Inferior parietal cortex (tissue), 1 donor: ENCODE measurements at regions not wholly inside any gene's neighbourhood (a gene's known extent, or its start where the extent isn't known, plus 50 kb on each side); places are given as distances from the start of the nearest gene placed in this dataset.

Experiments
- DNase-seq: peaks from one replicate; pipeline ENCODE4 v3.0.0-alpha.2; 2016; ENCODE audit errors: extremely low spot score

DNA sequence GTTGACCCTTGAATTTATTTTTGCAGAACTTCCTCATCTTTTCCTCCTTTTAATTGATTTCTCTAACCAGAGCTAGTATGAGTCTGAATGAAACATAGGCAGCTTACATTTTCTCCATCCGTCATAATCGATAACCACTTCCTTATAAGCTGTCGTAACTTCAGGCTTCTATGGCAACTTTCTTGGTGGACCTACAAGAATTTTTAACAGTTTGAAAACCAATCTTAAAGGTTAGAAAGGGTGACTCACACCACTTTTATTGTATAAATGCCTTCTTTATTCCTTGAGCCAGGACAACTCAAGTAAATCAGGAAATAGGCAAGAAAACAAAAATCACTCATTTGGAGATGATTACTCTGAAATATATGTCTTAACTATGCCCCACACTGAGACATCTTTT is 105.7 kb upstream of the KL start:
- DNase-seq = no peak

DNA sequence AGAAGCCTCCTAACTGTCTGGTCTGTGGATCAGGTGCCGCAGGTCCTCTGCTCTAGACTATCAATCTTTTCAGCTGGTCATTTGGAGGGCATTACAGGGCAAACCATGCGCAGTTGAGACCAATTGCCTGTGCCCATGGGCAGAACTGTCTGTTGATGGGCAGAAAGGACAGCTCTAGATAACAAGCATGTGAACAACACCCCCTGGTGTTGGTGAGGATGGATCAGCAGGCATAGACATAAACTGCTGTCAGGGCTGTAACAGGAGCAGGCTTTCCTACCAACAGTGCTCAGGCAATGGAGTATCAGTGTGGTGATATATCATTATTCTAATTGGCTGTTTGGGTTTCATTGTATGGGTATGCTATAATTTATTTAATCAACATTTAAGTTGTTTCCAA is 104.7 kb upstream of the KL start:
- peak; percentile 12 for DNase-seq

DNA sequence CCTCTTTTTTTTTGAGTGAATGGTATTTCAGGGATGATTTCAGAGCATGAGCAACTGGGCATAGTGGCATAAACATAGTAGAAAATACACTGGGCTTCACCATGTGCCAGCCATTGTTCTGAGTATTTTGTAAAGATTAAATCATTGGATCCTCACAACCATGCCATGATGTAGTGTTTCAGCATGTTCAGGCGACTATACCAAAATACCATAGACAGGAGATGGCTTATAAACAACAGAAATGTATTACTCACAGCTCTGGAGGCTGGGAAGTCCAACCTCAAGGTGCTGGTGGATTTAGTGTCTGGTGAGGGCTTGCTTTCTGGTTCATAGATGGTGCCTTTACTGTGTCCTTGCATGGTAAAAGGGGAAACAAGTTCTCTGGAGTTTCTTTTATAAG is 101.5 kb upstream of the KL start:
- DNase-seq = no peak

DNA sequence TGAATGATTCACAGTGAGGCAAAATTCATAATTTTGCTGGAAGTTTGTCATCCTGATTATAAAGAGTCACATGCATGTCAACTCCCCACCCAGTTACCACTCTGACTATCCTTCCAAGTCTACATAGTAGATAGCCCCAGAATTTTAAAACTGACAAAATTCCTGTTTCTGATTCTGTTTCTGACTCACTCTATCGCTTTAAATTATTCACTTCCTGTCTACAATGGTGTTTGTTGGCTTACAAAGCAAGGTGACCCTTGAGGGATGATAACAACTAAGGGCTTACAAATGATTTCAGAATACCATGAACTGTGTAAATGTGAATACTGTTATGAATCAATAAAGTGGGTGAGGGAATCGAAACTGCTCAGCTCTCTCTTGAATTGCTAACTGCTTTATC is 98.7 kb upstream of the KL start:
- no peak for DNase-seq

DNA sequence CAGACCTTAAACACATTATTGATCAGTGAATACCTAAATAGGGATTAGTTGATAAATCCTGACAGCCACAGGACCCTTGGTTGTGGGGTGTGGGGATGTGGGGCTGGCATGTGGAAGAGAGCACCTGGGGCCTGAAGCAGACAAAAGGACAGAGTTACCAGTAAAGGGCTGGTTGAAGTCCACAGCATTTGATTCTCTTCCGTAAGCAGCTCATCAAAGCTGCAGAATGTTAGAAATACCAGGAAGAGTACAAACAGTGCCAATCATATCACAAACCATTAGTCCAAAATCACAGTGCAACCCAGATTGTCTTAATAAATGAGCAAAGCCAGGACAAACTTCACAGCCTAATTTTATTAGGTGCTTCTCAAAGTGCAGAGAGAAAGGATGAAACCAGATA is 92.5 kb upstream of the KL start:
- DNase-seq = no peak

DNA sequence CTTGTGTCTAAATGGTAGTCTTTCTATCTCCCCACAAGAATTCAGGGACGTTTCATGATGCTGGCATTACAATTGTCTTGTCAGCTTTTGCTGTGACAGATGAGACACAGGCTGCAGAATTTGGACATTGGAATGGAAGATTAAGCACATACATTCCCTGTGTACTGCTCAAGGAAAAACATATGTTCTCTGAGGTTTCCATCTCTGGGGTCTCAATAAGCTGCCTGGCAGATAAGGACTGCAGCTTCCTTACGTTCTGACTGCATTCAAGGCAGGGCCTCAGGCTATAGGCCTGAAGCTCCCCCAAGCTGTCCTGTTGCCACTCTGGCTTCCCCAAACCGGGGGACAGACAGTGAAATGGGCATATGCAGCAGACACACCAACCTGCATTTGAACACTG is 91.3 kb upstream of the KL start:
- DNase-seq = no peak

DNA sequence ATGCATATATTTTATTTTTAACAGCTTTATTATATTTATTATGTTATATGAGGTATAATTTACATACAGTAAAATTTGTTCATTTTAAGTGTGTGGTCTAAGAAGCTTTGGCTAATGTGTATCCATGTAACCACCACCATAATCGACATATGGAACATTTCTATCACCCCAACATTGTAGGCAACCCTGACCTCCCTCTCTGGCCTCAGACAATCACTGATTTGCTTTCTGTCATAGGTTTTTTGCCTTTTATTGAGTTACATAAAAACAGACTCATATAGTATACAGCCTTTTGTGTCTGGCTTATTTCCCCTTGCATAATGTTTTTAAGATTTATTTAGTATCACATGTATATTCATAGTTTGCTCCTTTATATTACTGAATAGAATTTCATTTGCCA is 90.7 kb upstream of the KL start:
- DNase-seq = no peak

DNA sequence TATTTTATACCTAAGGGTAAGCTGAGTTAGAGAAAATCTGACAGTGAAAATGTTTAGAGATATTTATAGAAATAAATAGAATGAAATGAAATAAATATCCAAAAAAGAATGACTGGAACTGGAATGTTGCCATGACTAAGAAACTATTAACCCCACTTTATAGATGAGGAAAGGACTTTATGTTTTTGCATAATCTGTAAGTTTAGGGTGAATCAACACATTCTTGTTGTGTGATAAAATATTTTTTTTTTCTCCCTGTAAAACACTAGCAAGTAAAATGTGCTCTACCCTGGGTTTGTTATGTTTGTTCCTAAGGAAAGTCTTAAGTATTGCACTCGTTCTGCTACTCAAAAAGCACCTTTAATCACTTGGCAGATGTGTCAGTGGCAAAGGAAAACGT is 83.8 kb upstream of the KL start:
- no peak for DNase-seq

DNA sequence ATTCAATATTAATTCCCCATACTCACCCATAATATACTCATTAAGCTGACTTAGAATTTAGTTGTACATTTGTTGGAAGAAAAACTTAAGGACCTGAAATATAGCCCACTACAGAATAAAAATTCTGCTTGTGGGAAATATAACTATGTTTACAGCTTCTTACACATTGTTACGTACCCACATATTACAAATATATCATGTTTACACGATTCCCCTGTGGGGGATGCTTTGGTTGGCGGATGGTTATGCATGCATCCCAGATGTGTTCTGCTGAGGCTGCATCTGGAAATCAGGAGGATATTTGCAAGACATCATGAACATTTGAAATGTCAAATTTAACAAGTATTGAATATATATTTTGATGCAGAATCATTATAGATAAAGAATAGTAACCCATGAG is 79.5 kb upstream of the KL start:
- no peak for DNase-seq

DNA sequence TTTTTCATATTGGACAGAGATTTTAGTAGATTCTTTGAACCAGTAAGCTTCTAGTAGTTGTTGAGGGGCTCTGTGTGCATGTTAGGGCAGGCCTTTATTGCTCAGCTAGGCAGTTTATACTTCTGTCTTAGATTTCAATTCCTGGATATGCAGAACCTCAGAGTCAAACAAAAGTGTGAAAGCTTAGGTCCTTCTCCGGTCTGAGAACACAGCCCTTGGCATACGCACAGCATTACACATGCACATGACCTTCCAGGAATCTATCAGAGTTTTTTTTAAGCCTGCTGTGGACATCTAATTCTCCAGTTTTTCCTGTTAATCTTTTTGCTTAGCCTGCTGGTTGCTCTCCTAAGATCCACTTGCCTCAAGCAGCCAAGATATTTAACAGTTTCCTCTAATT is 77.9 kb upstream of the KL start:
- DNase-seq = no peak

DNA sequence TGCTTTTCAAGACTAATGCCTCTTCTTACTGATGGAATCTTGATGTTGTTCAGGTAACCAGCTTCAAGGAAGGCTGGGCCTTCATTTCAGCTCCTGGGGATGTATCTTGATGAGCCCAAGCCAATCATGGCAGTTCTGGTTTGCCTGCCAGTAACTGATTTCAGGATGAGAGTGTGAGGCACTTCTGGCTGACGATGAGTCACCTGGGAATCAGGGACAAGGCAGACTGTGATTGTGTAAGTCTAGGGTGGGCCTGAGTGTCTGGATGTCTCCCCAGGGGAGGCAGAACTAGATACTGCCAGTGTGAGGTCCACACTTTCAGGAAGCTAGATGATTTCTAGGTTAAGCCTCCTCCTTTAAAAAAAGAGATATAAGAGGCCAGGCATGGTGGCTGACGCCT is 77.3 kb upstream of the KL start:
- no peak for DNase-seq

DNA sequence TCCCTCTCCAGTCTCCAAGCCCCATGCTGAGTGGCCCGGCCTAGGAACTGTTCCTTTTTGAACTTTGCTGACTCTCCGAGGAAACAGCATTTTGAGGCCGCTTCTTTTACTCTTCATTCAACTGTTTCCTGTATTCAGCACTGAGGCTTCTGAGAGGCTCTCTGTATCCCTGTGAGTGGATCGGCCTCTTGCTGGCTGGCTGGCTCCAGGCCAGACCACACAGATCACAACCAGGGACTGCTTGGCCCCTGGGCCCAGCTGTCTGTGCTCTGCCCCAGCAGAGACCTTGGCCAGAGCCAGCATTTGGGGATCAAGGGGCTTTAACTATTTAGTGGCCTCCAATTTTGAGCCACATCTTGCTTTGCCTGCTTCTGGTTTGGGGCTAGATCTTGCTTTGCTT is 75.6 kb upstream of the KL start:
- no peak for DNase-seq

DNA sequence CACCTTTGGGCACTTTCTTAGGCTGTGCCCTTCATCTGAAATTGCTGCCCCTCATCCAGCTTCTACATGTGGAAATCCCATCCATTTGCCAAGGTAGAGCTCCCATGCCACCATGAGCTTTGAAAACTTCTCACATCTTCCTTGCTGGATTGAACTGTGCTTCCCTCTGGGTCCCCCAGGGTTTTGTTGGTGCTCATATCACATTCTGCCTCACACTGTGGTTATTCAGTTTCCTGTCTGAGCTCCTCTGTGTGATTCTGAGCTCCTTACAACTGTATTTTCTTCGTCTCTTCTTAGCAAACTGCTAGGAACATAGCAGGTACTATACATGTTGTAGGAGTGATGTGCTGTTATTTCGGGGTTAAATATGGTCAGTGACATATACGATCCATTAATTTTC is 74.9 kb upstream of the KL start:
- no peak for DNase-seq

DNA sequence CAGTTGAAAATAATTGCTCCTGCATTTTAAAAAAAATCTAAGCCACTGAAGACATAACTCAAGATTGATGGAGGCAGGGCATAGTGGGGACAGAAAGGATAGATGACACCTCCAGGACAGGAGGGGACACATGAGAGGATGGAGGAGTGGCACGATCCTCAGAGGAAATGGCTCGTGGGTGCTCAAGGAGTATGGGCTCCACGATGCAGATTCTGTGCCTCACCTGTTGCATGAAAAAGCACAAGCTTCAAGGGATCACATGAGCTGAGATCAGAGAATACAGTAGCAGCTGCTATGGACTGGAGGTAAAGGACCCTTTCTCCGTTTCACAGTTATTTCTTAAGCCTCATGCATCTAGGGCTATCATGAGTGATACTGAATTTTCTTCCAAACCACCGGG is 69.7 kb upstream of the KL start:
- DNase-seq = no peak

DNA sequence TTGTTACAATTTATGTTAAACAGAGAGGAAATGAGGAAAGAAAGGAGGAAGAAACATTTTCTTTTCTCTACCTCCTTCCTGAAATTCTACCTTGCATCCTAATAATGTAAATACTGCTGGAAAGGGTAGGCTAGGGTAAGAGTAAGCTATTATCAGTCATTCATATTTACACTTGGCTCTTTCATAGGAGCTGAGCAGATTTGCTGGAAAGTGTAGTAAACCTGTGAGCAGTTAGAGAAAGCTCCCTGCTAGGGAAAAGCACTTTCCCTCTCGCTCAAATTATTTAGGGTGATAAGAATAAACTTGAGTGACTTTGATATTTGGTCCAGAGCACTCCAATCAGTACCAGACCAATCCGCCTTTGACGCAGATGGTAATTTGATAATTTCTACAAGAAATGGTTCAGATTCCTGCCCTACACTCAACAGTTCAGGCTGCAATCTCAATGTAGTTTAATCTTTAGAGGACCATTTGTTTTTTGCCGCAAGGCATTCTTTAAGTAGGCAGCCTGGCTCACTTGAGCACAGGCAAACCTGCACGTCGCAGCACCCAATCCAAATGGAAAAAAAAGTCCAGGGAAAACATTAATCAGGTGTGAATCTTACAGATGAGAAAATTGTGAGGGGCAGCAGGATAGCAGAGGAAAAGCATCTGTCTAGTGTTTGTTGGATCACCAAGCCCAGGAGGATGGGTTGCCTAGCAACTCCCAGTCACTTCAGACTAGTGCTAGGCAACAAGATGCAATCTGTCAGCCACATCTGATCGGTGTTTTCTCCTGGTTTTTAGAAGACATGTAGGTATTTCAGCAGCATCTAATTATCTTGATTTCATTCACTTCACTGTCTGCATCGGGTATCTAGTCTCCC is 68.6 kb upstream of the KL start:
- peak; percentile 36 for DNase-seq

DNA sequence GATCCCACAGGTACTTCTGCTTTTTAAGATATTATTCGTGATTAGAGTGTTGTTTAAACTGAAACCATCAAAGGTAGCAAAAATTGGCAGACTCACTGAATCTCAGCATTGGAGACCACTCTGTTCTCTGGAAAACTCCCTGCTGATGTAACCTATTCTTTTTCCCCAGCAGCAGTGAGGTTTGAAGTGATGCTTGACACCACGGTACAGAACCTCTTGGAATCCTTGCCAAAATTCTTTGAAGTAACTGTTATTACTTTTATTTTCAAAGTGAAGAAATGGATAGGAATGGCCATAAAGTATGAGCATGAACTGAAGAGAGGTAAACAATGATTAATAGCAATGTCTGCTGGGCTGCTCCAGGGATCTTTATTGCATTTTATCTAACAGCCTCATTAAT is 66.4 kb upstream of the KL start:
- no peak for DNase-seq

DNA sequence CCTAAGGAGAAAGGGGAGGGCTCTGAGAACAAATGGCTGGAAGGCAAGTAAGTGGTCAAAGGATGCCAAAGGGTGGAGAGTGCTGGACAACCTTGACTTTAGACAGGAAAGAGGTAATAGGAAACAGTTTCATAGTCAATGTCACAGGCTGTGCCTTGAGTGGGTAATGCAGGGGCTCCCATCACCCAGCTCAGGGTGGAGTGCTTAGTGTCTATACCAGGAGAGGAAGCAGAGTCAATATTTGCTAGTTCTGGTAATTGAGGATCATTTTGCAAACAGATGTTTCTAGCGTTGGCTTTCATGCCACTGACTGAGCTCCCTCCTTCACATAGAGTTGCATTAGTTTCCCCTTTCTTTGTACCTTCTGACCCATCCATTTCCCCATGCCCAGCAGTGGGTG is 64.6 kb upstream of the KL start:
- DNase-seq = no peak

DNA sequence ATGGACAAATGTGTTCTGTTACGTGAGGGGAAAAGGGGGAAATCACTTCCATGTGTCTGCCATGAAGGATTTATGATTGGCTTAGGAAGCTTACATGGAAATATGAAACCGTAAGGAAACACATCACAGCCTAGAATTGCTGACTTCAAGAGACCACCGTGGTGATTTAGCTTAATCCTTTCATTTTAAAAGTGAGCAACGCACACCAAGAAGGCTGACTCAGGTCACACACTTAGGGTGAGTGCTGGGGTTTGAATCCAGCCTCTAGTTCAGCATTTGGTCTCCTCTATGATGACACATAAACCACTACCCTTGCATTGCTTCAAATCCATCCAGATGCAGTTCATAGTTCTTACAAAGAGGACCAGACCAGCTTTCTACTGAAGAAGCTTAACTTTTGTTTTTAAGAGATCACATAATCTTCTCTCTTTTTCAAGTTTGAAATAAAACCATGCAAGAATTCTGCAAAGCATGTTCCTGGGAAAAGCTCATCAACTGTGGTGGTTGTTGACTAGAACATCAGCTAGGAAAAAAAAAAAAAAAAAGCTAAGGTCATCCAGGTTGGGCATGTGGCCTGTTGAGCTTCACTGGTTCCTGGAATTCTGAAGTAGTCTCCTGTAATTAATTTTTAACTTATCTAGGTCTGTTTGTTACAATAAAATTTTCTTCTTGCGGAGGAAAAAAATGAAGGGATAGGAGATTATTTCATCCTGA is 60.2 kb upstream of the KL start:
- no peak for DNase-seq

DNA sequence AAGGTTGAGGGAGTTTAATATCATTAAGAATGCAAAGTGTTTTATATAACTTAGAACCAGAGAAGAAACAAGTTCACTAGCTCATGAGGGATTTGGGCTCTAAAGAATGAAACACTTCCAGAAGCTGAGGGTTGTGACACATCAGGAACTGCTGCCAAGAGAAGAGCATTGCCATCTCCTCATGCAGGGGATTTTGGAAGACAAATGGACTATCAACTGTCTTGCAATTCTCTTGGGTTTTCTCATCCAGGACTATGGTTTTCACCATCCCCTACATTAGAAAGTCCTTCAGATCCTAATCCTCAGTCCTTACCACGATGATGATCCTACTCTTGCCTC is 59.7 kb upstream of the KL start:
- DNase-seq = no peak

DNA sequence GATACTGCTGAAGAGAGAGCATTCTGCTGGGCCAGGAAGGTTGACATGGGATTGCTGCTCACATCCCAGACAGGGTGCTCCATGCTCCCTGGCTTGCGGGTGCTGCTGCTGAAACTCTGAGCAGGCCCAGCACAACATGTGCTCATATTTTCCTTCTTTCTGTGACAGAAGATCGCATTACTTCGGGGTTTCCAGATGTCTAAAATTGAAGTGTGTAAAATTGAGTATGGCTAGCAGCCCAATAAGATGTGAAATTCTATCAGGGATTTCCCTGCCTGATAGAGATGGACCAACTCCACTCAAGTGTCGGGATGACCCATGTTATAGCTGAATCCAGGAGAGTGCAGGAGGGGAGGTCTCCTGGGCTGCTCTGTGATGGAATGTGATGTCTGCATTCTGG is 55.6 kb upstream of the KL start:
- DNase-seq = no peak

DNA sequence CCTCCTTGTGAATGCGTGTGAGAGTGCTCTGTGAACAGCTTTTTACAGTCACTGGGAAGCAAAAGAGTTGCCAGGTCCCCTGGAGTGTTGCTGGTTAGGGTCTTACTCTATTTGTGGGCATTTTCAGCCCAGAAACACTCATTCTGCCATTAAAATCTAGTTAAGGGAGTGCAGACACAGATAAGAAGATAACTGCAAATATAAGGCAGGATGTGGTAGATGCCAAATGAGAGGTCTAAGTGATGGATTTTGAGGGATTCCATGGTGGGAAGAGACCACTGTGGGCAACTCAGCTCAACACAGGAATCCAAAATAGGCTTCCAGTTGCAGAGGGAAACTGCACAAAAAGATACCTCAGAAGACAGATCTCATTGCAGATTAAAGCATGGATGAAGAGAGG is 54.5 kb upstream of the KL start:
- no peak for DNase-seq

DNA sequence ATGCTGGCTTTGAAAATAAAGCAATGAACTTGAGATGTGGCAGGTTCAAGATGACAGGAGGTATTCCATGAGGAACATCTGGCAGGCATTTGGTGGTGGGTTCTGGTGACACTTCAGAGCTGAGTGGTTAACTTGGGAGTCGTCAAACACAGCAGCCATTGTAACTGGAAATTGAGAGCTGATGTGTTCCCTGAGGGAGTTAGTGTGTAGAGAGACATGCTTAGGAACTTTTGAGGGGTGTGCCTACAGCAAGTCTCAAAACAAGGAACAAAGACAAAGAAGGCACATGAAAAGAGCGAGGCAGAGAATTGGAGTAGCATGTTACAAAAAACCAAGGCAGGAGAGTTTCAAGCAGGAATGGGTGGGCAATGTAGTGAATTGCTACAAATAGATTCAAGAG is 53.9 kb upstream of the KL start:
- no peak for DNase-seq

DNA sequence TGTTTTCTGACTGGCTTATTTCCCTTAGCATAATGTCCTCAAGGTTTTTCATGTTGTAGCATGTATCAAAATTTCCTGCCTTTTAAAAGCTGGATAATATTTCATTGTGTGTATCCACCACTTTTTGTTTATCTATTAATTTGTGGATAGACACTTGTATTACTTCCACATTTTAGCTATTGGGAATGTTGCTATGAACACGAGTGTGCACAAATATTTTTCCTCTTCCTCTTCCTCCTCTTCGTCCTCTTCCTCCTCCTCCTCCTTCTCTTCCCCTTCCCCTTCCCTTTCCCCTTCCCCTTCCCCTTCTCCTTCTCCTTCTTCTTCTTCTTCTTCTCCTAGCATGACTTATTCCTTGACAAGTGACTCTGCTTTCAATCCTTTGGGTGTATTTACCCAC is 51.2 kb upstream of the KL start:
- no peak for DNase-seq
